Ishikawa (cell line): ENCODE measurements at regions not wholly inside any gene's neighbourhood (a gene's known extent, or its start where the extent isn't known, plus 50 kb on each side); places are given as distances from the start of the nearest gene placed in this dataset.

ENCODE experiments used
- CEBPB ChIP-seq: IDR thresholded peaks from 2 replicates; pipeline ENCODE4 v1.6.1; 2012
- CREB1 ChIP-seq: IDR thresholded peaks from 2 replicates; pipeline ENCODE4 v1.6.1; 2012; ENCODE audit warnings: low read depth
- EGR1 ChIP-seq: IDR thresholded peaks from 2 replicates; pipeline ENCODE4 v1.6.1; 2012
- EP300 ChIP-seq: IDR thresholded peaks from 2 replicates; pipeline ENCODE4 v1.6.1; 2012; ENCODE audit warnings: borderline replicate concordance
- FOXM1 ChIP-seq: IDR thresholded peaks from 2 replicates; pipeline ENCODE4 v1.6.1; 2012; ENCODE audit warnings: low read depth, borderline replicate concordance
- NFIC ChIP-seq: IDR thresholded peaks from 2 replicates; pipeline ENCODE4 v1.6.1; 2012
- RAD21 ChIP-seq: IDR thresholded peaks from 2 replicates; pipeline ENCODE4 v1.6.1; 2012; ENCODE audit warnings: low read depth
- REST ChIP-seq: IDR thresholded peaks from 2 replicates; pipeline ENCODE4 v1.6.1; 2012; ENCODE audit warnings: low read depth, mild to moderate bottlenecking
- TAF1 ChIP-seq: IDR thresholded peaks from 2 replicates; pipeline ENCODE4 v1.6.1; 2012; ENCODE audit warnings: low read depth, mild to moderate bottlenecking
- TCF12 ChIP-seq: IDR thresholded peaks from 2 replicates; pipeline ENCODE4 v1.6.1; 2012; ENCODE audit warnings: low read depth
- TEAD4 ChIP-seq: IDR thresholded peaks from 2 replicates; pipeline ENCODE4 v1.6.1; 2012
- YY1 ChIP-seq: IDR thresholded peaks from 2 replicates; pipeline ENCODE4 v1.6.1; 2012; ENCODE audit warnings: low read depth
- ZBTB7A ChIP-seq: IDR thresholded peaks from 2 replicates; pipeline ENCODE4 v1.6.1; 2012; ENCODE audit warnings: low read depth
- TF ChIP-seq, protein P1 (sequence below): IDR thresholded peaks from 2 replicates; pipeline ENCODE4 v1.6.1; 2012
- TF ChIP-seq, protein P2 (sequence below): IDR thresholded peaks from 2 replicates; pipeline ENCODE4 v1.6.1; 2012

DNA sequence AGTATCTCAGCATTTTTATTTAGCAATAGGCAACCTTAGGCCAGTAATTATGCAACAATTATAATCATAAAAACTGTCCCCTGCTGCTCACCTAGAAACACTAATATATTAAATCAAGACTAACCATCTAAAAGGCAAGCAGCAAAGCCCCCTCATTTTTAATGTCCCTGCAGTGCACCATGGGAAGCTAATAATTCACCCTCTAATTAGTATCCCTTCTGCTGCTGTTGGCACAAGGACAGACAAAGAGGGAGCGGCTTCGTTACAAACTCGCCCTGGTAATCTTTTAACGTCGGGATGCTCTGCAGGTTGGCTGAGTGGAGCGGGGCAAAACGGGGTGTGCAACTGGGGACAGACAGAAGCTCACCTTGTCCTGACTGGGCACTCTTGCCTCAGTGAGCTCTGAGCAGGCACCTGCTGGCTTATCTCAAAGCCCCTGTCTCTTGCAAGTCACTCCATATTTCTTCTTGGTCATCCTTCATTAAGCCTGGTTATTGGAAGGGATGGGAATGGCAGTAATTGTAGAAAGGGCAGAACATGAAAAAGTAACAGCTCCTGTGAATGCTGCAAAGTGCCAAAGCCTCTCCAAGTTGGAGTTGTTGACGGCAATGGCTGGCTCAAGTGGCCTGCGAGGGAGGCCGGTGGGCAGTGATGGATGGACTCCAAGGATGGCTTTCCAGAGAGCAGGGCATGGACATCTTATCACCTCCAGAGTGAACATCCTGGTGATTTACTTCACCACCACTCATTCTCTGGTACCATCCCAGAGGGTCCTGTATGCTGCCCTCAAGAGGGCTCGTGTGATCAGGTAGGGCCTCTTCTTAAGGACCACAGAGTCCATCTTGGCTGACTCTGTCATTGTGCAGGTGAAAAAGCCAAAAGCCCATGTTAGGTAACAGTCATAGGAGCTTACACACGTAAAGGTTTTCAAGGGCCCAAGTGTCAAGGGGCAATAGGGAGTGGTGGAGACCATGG lies 219.6 kb upstream of the N4BP1 start:
- TF ChIP-seq EGR1 (no peak), REST (no peak), CREB1 (no peak), RAD21 (no peak)
- TF ChIP-seq, protein P1, sequence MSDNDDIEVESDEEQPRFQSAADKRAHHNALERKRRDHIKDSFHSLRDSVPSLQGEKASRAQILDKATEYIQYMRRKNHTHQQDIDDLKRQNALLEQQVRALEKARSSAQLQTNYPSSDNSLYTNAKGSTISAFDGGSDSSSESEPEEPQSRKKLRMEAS, result no peak

GRCh38 chr16:48824271-48824670 lies 214.3 kb upstream of the N4BP1 start:
- no peak for TF ChIP-seq TAF1
- TF ChIP-seq CREB1, result no peak

DNA sequence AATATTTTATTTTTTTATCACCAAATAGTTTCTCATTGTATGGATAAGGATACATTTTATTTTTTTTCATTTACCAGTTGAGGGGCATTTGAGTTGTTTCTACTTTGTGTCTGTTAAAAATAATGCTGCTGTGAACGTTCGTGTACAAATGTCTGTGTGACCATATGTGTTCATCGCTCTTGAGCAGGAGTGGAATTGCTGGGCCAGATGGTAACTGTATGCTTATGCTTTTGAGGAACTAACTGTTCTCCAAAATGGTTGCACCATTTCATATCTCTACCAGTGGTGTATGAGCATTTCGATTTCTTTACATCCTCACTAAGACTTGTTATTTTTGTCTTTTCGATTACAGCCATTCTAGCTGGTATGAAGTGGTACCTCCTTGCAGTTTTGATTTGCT lies 212.5 kb upstream of the N4BP1 start:
- TF ChIP-seq CEBPB, result no peak
- no peak for TF ChIP-seq EGR1
- TF ChIP-seq EP300, result no peak
- no peak for TF ChIP-seq REST
- TF ChIP-seq FOXM1, result no peak
- no peak for TF ChIP-seq RAD21
- no peak for TF ChIP-seq ZBTB7A
- no peak for TF ChIP-seq TAF1
- no peak for TF ChIP-seq NFIC
- no peak for TF ChIP-seq CREB1
- no peak for TF ChIP-seq TEAD4
- no peak for TF ChIP-seq YY1
- TF ChIP-seq TCF12, result no peak

DNA sequence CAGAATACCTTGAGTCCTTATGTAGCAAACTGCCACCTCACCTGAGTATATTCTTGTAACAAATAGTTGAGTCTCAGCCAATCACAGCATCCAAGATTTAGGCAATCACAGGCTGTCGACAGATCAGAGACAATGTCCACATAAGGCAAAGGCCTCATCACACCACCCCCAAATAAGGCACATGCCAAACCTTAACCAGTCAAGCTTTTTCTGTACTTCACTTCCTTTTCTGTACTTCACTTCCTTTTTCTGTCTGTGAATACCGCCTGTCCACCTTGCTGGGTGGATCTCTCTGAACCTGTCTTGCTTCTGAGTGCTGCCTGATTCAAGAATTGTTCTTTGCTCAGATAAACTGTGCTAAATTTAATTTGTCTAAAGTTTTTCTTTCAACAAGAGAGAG lies 210.4 kb upstream of the N4BP1 start:
- TF ChIP-seq YY1 (no peak), EP300 (no peak), EGR1 (no peak), CEBPB (no peak), TEAD4 (no peak), RAD21 (no peak), FOXM1 (no peak), CREB1 (no peak), NFIC (no peak), ZBTB7A (no peak), REST (no peak), TCF12 (no peak), TAF1 (no peak)
- TF ChIP-seq, protein P2, sequence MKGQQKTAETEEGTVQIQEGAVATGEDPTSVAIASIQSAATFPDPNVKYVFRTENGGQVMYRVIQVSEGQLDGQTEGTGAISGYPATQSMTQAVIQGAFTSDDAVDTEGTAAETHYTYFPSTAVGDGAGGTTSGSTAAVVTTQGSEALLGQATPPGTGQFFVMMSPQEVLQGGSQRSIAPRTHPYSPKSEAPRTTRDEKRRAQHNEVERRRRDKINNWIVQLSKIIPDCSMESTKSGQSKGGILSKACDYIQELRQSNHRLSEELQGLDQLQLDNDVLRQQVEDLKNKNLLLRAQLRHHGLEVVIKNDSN, result no peak
- TF ChIP-seq, protein P1, result no peak

DNA sequence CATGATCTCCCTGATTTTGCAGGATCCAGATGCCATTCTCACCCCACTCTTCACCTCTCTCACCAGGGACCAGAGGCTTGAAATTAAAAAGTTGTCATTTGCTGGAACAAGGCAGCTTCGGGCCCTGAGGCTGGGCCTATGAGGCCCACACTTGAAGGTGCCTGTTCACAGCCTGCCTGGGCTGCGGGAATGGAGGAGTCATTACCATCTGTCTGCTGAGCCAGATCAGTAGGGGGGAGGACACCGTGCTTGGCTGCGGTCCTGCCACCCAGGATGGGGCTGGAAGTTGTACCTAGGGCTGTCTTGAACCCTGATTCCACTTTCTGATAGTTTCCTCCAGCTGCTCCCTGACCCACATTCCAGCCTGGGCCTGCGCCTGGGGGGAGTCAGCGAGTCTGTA lies 208.3 kb upstream of the N4BP1 start:
- TF ChIP-seq TEAD4 (no peak), CREB1 (no peak), EP300 (no peak), REST (no peak), TCF12 (no peak), FOXM1 (no peak), TAF1 (no peak), RAD21 (no peak), NFIC (no peak), EGR1 (no peak), CEBPB (no peak), YY1 (no peak), ZBTB7A (no peak)
- TF ChIP-seq, protein P2, result no peak
- TF ChIP-seq, protein P1, result no peak
